GM12874 (cell line): ENCODE measurements at regions not wholly inside any gene's neighbourhood (a gene's known extent, or its start where the extent isn't known, plus 50 kb on each side); places are given as distances from the start of the nearest gene placed in this dataset.

Experiments
- CTCF ChIP-seq: IDR thresholded peaks from 2 replicates; pipeline ENCODE4 v1.5.1; 2011; ENCODE audit warnings: low read depth, mild to moderate bottlenecking, control low read depth, low read length, moderate library complexity; ENCODE audit not compliant: insufficient read depth

- TF ChIP-seq CTCF: no peak
Measured at GRCh38 chr4:11548597-11549082, 119.9 kb upstream of the HS3ST1 start.

GRCh38 chr4:11546391-11547175 is 117.9 kb upstream of the HS3ST1 start:
- TF ChIP-seq CTCF: no peak

GRCh38 chr4:11545651-11546050 is 117.0 kb upstream of the HS3ST1 start:
- TF ChIP-seq CTCF: no peak

- TF ChIP-seq CTCF: no peak
Measured at GRCh38 chr4:11544211-11544610, 115.5 kb upstream of the HS3ST1 start.

- no peak for TF ChIP-seq CTCF
Measured at GRCh38 chr4:11543706-11544105, 115.0 kb upstream of the HS3ST1 start.

GRCh38 chr4:11542952-11543351 is 114.3 kb upstream of the HS3ST1 start:
- no peak for TF ChIP-seq CTCF

GRCh38 chr4:11537846-11538245 is 109.2 kb upstream of the HS3ST1 start:
- TF ChIP-seq CTCF: no peak

GRCh38 chr4:11535333-11535732 is 106.6 kb upstream of the HS3ST1 start:
- no peak for TF ChIP-seq CTCF
